HG02610 (cell line): ENCODE measurements at regions not wholly inside any gene's neighbourhood (a gene's known extent, or its start where the extent isn't known, plus 50 kb on each side); places are given as distances from the start of the nearest gene placed in this dataset.
A peak's percentile ranks its signal among the peaks of the same experiment; 100 is the strongest.
"Not testable (repeated sequence)": the region's sequence is repeated elsewhere in the genome, so short reads cannot be mapped to it uniquely, and the experiment has no call there.

Experiments used
- ATAC-seq: cut with Tn5 transposase; IDR thresholded peaks from one replicate; pipeline ENCODE4 v1.9.1; 2021; ENCODE audit warnings: mild to moderate bottlenecking, moderate library complexity; ENCODE audit not compliant: unreplicated experiment

GRCh38 chr14:55973911-55974630 lies 144.1 kb upstream of the PELI2 start:
- no peak for ATAC-seq

- no peak for ATAC-seq
Observed at GRCh38 chr14:55975281-55975910, 142.8 kb upstream of the PELI2 start.

GRCh38 chr14:55976219-55976618 lies 142.0 kb upstream of the PELI2 start:
- no peak for ATAC-seq

- no peak for ATAC-seq
Observed at GRCh38 chr14:55976655-55977054, 141.6 kb upstream of the PELI2 start.

GRCh38 chr14:55977392-55978150 lies 140.6 kb upstream of the PELI2 start:
- no peak for ATAC-seq

GRCh38 chr14:55979096-55979495 lies 139.1 kb upstream of the PELI2 start:
- no peak for ATAC-seq

GRCh38 chr14:55979781-55980180 lies 138.4 kb upstream of the PELI2 start:
- no peak for ATAC-seq

- ATAC-seq, result no peak
Observed at GRCh38 chr14:55980970-55981369, 137.2 kb upstream of the PELI2 start.

GRCh38 chr14:55986069-55986468 lies 132.1 kb upstream of the PELI2 start:
- no peak for ATAC-seq

- ATAC-seq, result no peak
Observed at GRCh38 chr14:56000846-56001245, 117.4 kb upstream of the PELI2 start.

GRCh38 chr14:56002342-56002741 lies 115.9 kb upstream of the PELI2 start:
- ATAC-seq, result no peak

- no peak for ATAC-seq
Observed at GRCh38 chr14:56002876-56003625, 115.2 kb upstream of the PELI2 start.

GRCh38 chr14:56004323-56004722 lies 113.9 kb upstream of the PELI2 start:
- ATAC-seq, result no peak

- ATAC-seq, result peak; percentile 64
Observed at GRCh38 chr14:56004786-56005185, 113.4 kb upstream of the PELI2 start.

GRCh38 chr14:56005191-56006053 lies 112.8 kb upstream of the PELI2 start:
- no peak for ATAC-seq

- ATAC-seq, result not testable (repeated sequence)
Observed at GRCh38 chr14:56007491-56007890, 110.7 kb upstream of the PELI2 start.

- no peak for ATAC-seq
Observed at GRCh38 chr14:56008150-56008549, 110.1 kb upstream of the PELI2 start.

- ATAC-seq, result not testable (repeated sequence)
Observed at GRCh38 chr14:56008661-56009060, 109.5 kb upstream of the PELI2 start.

GRCh38 chr14:56023661-56024081 lies 94.5 kb upstream of the PELI2 start:
- ATAC-seq, result no peak

- ATAC-seq, result no peak
Observed at GRCh38 chr14:56025191-56025590, 93.0 kb upstream of the PELI2 start.
